ENCODE measurements at regions not wholly inside any gene's neighbourhood (a gene's known extent, or its start where the extent isn't known, plus 50 kb on each side); places are given as distances from the start of the nearest gene placed in this dataset.

- H4K20me1 ChIP-seq (replicated peaks; ENCODE audit: control insufficient read depth, extremely low read depth, insufficient read depth, low read length), result no peaks in the 10 kb centered on the region
- FAIRE-seq (no peak), DNase-seq (ENCODE audit: low read depth, low spot score) (no peak)
- ChIA-PET POLR2A (no interaction called here), CTCF (no interaction called here)
- no peaks in the 10 kb centered on the region for H3K4me1 ChIP-seq (ENCODE audit: control insufficient read depth, extremely low read depth, insufficient read depth, low read length)
- H2AFZ ChIP-seq (ENCODE audit: low read depth, low read length), result no peak overlapping the region
- dilution Hi-C loops (cut with MboI; ENCODE audit: extremely low pct_ligation_motif_present, low sequenced_read_pairs) (no loop called here), intact Hi-C loops (cut with micrococcal nuclease) (no loop called here)
- no peaks in the 10 kb centered on the region for H3K36me3 ChIP-seq (ENCODE audit: control insufficient read depth in 2 of 2, extremely low read depth in 1 of 2, insufficient read depth in 2 of 2, low read length in 2 of 2)
- no TSS peak for BruUV-seq (replicated peaks)
- no peak overlapping the region for H3K27ac ChIP-seq (ENCODE audit: insufficient read depth, low read depth, low read length)
- H3K9me3 ChIP-seq (replicated peaks; ENCODE audit: control insufficient read depth, insufficient read depth, low read length), result no peaks in the 10 kb centered on the region
- no peak overlapping the region for H3K9ac ChIP-seq (replicated peaks; ENCODE audit: extremely low read depth, insufficient read depth, low read length)
- no peaks in the 10 kb centered on the region for H3K9me1 ChIP-seq (replicated peaks; ENCODE audit: control insufficient read depth, extremely low read depth, insufficient read depth, low read length)
- no peak overlapping the region for H3K4me3 ChIP-seq (replicated peaks in 1 of 3; ENCODE audit: insufficient read depth in 1 of 3, low read depth in 1 of 3, low read length in 3 of 3)
- H3K27me3 ChIP-seq (ENCODE audit: control insufficient read depth in 2 of 2, insufficient read depth in 2 of 2, low read length in 2 of 2), result no peaks in the 10 kb centered on the region
- H3K4me2 ChIP-seq (ENCODE audit: insufficient read depth, low read length), result no peak overlapping the region
- H3K79me2 ChIP-seq (ENCODE audit: control insufficient read depth, insufficient read depth, low read length), result no peaks in the 10 kb centered on the region
- TF ChIP-seq JUN (IDR thresholded peaks at IDR 0.05; ENCODE audit: borderline replicate concordance, insufficient read depth, insufficient read length, low read depth) (no peak), MAX (IDR thresholded peaks at IDR 0.05; ENCODE audit: insufficient read depth, insufficient read length) (no peak), MYC (IDR thresholded peaks at IDR 0.05; ENCODE audit: low read depth, low read length) (no peak), FOS (IDR thresholded peaks at IDR 0.05; ENCODE audit: borderline replicate concordance, insufficient read depth, low read length) (no peak), POLR2AphosphoS5 (IDR thresholded peaks at IDR 0.05; ENCODE audit: insufficient read depth, low read depth, low read length) (no peak), GATA2 (IDR thresholded peaks at IDR 0.05; ENCODE audit: insufficient read depth, insufficient read length, low read depth, low read length) (no peak), CTCF (IDR thresholded peaks at IDR 0.05; ENCODE audit: extremely low read depth in 1 of 2, insufficient read depth in 1 of 2, low read depth in 1 of 2, low read length in 2 of 2) (no peak), EZH2 (IDR thresholded peaks at IDR 0.05; ENCODE audit: borderline replicate concordance, low read depth, low read length, severe bottlenecking) (no peak), POLR2A (IDR thresholded peaks at IDR 0.05; ENCODE audit: low read depth, low read length) (no peak)
Measured at GRCh38 chr11:95668131-95668530, 121.5 kb downstream of the FAM76B start.

Data from endothelial cell of umbilical vein (primary cell).